GM21576 (cell line): ENCODE measurements at regions not wholly inside any gene's neighbourhood (a gene's known extent, or its start where the extent isn't known, plus 50 kb on each side); places are given as distances from the start of the nearest gene placed in this dataset.

Experiments used
- ATAC-seq: cut with Tn5 transposase; IDR thresholded peaks from one replicate; pipeline ENCODE4 v1.9.1; 2021; ENCODE audit warnings: mild to moderate bottlenecking, moderate library complexity; ENCODE audit not compliant: unreplicated experiment

DNA sequence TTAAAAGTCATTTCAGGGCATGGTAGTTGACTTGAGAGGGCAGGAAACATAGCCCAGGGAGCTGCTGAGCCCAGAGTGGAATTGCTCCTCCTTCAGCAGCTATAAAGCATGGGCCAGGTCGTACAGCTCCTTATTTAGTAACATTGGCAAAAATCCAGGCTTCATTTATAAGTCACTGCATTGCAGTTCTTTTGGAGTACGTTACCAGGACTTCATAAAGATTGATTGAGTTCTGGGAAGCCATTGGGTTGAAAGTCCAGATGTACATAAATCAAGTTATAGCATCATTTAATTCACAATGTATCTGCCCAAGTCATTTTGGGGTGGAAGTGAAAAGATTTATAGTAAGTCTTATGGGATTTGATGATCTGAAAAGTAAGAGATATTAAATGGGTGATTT, 53.0 kb upstream of the ANKEF1 start:
- no peak for ATAC-seq

DNA sequence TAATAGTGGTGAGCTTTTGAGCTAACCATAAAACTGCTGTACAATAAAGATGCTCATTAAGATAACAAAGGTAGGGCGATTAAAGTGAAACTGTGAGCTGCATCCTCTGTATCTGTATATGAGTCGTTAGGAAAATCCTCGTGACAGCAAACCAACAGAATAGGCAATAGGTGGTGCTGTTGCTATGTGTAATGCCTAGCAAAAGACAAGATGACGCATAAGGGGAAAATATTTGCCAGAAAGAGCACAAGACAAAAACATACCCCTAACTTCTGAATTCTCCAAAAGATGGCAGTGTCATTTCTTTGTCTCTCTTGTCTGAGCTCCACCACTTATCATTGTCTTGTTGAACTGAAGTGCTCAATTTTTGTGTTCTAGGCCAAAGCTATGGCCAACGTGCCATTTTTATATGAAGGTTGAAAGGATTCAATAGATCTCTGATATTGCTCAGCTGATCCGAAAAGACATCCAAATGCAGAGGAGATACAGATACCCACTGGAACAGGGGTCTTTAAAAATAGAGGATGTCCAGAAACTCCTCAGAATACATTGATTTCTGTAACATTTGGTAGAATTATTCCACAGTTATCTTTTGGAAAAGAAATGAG, 56.3 kb upstream of the ANKEF1 start:
- ATAC-seq, result peak; percentile 91

- ATAC-seq, result no peak
Observed at GRCh38 chr20:9977629-9978028, 57.2 kb upstream of the ANKEF1 start.

DNA sequence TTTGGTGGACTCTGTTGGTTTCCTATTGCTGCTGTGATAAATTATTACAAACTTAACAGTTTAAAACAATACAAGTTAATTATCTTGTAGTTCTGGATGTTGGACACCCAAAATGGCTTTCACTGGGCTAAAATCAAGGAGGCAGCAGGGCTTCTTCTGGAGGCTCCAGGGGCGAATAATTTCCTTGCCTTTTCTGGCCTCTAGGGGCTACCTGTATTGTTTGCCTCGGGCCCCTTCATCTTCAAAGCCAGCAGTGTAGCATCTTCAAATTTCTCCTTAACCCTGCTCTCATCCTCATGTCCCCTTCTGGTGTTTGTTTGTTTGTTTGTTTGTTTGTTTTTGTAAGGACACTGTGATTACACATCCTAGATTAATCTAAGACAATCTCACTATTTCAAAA, 60.5 kb upstream of the ANKEF1 start:
- ATAC-seq, result no peak

DNA sequence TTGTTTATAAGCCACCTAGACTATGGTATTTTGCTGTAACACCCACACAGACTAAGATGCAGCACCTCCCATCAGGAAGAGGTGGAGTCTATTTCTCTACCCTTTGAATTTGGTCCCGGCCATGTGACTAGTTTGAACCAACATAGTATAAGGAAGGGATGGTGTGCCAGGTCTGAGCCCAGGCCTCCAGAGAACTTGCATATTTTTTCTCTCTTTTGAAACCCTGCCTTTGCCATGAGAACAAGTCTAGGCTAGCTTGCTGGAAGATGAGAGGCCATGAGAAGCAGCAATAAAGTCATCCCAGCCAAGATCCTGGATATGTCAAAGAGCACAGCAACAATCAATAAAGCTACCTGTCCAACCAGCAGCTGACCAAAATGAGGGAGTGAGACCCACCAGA, 63.0 kb upstream of the ANKEF1 start:
- ATAC-seq, result no peak

GRCh38 chr20:9969626-9970025, 65.2 kb upstream of the ANKEF1 start:
- ATAC-seq, result no peak

DNA sequence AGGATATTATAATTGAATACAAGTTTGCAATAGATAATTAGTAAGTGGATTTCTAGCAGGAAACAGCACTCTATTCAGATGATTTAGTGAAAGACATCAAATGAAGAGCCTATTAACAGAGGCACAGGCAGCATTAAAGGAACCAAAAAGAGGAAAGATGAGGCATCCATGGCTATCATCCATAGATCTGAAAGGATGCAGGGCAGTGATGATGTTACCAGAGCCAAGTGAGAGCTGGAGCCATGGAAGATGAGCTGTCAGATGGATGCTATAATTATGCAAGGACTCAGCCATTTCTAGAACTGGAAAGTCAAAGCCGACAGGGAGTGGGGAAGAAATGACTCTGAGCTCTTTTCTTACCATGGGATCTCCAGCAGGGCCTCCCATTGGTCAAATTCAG, 66.8 kb upstream of the ANKEF1 start:
- no peak for ATAC-seq

- no peak for ATAC-seq
Observed at GRCh38 chr20:9966966-9967365, 67.8 kb upstream of the ANKEF1 start.

- no peak for ATAC-seq
Observed at GRCh38 chr20:9963029-9963428, 71.8 kb upstream of the ANKEF1 start.

GRCh38 chr20:9958693-9959092, 76.1 kb upstream of the ANKEF1 start:
- no peak for ATAC-seq

- ATAC-seq, result no peak
Observed at GRCh38 chr20:9955646-9956045, 79.1 kb upstream of the ANKEF1 start.

DNA sequence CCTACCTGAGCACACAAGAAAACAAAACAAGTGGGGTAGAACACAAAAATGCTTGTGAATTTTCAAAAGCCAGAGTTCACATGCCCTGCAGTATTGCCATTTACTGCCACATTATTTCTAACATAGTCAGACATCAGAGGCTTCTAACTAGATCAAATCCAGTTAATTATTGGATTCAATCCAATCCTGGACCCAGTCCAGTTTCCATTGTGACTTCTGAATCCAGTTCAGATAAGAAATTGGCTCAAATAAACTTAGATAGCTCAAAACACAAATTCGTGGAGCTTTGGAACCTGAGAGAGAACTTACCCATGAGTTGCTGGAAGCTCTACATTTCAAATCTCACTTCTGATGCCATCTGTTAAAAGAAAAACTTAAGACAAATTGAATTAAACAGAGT, 85.2 kb upstream of the ANKEF1 start:
- no peak for ATAC-seq

GRCh38 chr20:9945408-9945807, 89.4 kb upstream of the ANKEF1 start:
- no peak for ATAC-seq

DNA sequence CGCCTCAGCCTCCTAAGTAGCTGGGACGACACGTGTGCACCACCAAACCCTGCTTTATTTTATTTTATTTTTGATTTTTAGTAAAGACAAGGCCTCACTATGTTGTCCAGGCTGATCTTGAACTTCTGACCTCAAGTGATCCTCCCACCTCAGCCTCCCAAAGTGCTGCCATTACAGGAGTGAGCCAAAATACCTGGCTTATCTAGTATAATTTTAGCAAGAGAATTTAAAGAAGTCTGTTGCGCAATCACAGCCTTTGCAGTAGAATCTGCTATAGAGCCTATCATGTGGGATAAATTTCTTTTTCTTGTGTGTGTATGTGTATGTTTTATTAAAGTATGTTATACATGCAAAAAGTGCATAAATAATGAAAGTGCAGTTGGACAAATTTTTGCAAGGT, 92.1 kb upstream of the ANKEF1 start:
- ATAC-seq, result no peak

- no peak for ATAC-seq
Observed at GRCh38 chr20:9940329-9940728, 94.5 kb upstream of the ANKEF1 start.

DNA sequence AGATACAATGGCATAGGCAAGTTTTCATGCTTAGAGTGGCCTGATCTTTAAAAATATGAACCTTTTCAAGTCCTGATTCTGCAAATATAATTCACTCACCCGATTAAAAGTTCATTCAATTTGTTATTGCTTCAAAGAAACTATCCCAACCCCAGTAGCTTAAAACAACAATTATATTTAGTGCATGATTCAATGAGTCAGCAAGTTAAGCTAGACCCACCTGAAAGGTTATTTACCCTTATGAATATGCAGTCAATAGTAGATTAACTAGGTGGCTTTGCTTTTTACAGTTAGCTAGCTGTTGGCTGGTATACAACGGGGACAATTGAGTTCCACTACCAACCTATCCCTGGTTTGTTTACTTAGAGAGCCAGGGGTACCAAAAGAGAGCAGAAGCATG, 95.6 kb upstream of the ANKEF1 start:
- no peak for ATAC-seq

DNA sequence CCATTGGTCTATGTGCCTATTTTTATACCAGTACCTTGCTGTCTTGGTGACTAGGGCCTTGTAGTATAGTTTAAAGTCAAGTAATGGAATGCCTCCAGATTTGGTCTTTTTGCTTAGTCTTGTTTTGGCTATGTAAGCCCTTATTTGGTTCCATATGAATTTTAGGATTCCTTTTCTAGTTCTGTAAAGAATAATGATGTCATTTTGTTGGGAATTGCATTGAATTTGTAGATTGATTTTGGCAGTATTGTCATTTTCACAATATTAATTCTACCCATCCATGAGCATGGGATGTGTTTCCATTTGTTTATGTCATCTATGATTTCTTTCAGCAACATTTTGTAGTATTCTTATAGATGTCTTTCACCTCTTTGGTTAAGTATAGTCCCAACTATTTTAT, 96.4 kb upstream of the PAK5 start:
- ATAC-seq, result no peak

DNA sequence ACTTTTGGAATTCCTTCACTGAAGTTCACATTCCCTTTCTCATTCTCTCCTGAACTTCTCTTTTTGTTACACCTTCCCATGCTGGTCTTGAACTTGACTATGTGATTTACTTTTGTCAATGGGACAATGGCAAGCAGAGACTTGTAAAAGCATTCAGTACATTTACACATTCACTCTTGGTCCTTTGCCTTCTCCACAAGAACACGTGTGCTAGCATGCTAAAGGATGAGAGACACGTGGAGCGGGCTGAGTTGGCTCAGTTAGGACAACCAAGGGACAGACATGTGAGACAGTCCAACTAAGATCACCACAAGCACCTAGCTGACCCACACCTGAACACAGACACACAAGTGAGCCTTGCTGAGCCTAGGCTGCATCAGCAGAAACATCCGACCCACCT, 91.3 kb upstream of the PAK5 start:
- no peak for ATAC-seq

- no peak for ATAC-seq
Observed at GRCh38 chr20:9928955-9929354, 90.1 kb upstream of the PAK5 start.

DNA sequence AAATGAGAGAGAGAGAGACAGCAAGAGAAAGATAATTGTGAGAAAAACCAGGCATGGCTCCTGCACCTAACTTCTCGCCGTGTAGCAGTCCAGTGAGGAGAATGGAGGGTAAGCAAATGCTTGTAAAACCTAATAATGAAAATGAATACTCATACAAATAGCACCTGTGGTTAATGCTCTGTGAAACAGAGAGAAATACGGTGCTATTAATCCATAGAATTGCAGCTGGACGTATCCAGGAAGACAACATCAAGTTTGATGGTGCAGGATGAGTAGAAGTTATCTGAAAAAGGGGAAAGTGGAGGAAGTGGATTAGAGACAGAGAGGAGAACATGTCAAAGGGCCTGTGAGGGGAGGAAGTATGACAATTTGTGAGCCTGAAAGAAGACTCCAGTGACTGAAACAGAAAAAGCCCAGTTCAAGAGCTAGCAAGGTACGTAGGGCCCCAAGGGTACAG, 89.4 kb upstream of the PAK5 start:
- peak; percentile 85 for ATAC-seq

DNA sequence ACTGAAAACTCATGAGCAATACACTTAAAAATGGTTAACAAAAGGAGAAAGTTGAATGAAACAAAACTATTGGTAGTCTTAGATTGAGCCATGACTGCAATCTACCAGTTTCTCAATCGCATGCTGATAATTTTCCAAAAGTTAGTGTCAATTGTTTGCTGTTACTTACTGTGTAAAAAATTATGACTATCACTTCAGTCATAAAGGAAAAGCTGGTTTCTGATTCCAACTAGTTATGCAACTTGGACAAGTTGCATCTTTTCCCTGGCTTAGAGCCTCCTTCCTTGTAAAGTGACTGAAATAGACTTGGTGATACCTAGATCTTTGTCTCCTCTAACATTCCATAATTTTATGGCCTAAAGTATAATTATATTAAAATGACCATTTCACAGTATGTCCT, 88.3 kb upstream of the PAK5 start:
- ATAC-seq, result no peak

GRCh38 chr20:9926476-9926875, 87.6 kb upstream of the PAK5 start:
- ATAC-seq, result no peak

- no peak for ATAC-seq
Observed at GRCh38 chr20:9926007-9926406, 87.1 kb upstream of the PAK5 start.

DNA sequence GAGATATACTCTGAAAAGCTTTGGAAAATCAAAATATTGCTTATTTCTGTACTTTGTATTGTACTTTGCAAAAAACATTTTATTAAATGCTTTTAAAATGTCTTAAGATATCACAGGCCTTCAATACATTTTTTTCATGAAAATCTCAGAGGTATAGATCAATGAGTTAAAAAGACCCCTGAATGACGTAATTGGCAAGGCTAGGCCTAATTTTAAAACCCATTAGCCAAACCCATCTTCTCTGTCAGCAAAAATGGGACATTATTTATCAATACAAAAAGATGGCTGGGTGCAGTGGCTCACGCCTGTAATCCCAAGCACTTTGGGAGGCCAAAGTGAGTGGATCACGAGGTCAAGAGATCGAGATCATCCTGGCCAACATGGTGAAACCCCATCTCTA, 84.8 kb upstream of the PAK5 start:
- no peak for ATAC-seq
